GM19438 (cell line): ENCODE measurements at regions not wholly inside any gene's neighbourhood (a gene's known extent, or its start where the extent isn't known, plus 50 kb on each side); places are given as distances from the start of the nearest gene placed in this dataset.
"Not testable (repeated sequence)": the region's sequence is repeated elsewhere in the genome, so short reads cannot be mapped to it uniquely, and the experiment has no call there.

Source experiments
- ATAC-seq: cut with Tn5 transposase; IDR thresholded peaks from one replicate; pipeline ENCODE4 v1.9.1; 2021; ENCODE audit warnings: low read depth; ENCODE audit not compliant: unreplicated experiment

- ATAC-seq = no peak
Observed at GRCh38 chr16:29154676-29155121, 169.8 kb downstream of the LAT start.

GRCh38 chr16:29154088-29154487 is 169.2 kb downstream of the LAT start:
- no peak for ATAC-seq

GRCh38 chr16:29153307-29153706 is 168.5 kb downstream of the LAT start:
- not testable (repeated sequence) for ATAC-seq

- ATAC-seq = not testable (repeated sequence)
Observed at GRCh38 chr16:29152544-29153031, 167.7 kb downstream of the LAT start.

DNA sequence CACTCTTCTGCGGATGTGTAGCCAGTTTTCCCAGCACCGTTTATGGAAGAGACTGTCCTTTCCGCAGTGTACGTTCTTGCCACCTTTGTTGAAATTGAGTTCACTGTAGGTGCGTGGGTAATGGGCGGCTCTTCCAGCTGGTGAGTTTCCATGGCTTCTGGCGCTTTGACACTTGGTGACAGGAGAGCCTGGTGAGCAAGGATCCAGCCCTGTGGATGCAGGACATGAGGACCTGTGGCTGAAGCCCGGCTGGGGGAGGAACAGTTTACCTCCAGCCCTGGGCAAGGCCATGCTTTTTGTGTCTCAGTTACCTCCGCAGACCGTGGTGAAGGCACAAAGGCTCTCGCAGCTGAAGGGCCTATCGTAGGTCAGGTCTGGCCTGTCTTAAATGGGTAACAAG is 166.5 kb downstream of the LAT start:
- ATAC-seq = no peak

GRCh38 chr16:29149912-29150311 is 165.1 kb downstream of the LAT start:
- not testable (repeated sequence) for ATAC-seq

DNA sequence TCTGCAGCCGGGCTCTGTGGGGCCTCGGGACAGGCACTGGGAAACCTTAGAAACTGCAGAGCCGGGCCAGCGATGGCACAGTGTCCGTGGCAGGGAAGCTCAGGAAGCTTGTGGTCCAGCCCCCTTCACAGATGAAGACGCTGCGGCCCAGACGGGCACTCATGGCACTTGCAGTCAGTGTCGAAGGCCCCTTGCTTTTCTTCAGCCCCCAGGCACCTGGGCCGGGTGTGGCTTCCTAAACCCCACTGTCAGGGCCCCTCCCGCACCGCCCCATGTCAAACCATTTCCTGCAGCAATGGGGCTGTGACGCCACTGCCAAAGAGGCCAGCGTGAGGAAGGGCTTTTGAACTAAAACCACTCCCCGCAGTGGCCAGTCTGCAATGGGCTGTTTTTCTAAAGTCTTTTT is 164.0 kb downstream of the LAT start:
- no peak for ATAC-seq

DNA sequence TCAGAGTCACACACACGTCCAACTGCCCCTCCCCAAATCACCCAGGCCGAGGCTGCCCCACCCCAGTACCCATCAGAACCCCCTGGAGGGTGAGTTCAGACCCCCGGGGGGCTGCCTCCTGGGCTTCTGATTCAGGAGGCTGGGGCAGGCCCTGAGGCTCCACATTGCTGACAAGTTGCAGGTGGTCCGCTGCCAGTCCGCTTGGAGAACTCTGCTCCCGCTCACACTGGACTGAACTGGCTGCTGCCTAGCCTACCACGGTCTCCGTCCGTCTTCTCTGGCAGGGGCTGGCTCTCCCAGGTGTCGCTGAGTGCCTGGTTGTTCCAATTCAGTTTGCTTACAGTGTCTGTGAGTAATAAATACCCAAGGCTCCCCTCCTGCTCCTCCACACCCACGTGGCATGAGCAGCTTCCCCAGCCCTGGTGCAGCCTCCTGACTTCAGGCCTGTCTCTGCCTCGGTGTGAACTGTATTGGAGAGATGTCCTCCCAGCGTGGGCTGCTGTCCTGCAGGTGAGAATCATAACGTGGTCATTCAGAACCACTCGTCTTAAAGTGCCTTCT is 163.4 kb downstream of the LAT start:
- ATAC-seq = no peak

GRCh38 chr16:29147710-29148109 is 162.9 kb downstream of the LAT start:
- ATAC-seq = not testable (repeated sequence)

DNA sequence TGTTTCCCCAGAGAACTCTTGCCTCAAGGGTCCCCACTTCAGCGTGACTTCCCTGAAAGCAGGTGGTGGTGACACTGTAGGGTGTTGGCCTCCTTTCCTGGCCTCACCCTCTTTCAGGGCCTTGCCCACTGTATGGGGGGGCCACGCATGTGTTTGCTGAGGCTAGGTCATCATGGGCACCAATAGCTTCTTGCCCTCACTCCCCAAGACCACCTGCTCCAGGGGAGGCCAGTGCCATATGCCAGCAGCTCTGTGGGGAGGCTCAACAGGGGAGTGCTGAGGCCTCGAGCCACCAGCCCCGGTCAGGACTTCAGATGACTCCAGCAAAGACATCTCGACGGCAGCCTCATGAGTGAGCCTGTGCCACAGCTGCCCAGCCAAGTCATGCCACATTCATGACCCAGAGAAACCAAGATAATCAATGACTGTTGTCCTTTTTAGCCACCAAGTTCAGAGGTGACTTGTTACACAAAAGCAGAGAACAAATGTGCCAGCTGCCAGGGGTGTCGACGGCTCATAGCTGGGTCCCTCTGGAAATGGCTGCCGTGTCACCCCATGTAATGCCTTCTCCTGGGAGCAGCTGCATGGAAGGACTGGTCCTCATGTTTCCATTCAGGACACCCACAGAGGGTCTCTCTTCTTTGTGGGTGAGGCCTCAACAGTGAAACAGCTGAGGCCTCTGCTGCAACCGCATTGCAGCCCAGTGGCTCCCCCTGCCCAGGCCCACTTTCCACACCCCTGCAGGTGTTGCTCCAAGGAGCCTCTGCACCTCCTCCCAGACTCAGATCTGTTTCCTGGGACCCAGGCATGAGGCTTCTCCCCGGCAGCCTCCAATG is 162.2 kb downstream of the LAT start:
- not testable (repeated sequence) for ATAC-seq

GRCh38 chr16:29146266-29146665 is 161.4 kb downstream of the LAT start:
- no peak for ATAC-seq

- not testable (repeated sequence) for ATAC-seq
Observed at GRCh38 chr16:29145486-29146225, 160.8 kb downstream of the LAT start.

DNA sequence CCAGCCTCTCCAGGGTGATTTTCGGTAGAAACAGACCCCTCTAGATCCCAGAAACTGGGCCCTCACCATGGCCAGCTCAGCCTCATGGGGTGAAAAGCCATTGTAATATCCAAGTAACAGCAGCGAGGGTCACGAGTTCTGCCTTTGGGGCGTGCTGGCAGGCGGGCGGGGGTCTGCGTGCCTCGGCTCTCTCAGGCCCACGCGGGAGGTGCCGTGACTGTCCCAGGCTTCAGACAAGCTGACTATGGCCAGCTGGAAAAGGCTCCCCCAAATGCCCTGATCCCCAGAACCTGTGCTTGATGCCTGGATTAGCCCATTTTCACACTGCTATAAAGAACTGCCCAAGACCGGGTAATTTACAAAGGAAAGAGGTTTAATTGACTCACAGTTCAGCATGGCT is 160.2 kb downstream of the LAT start:
- ATAC-seq = not testable (repeated sequence)

DNA sequence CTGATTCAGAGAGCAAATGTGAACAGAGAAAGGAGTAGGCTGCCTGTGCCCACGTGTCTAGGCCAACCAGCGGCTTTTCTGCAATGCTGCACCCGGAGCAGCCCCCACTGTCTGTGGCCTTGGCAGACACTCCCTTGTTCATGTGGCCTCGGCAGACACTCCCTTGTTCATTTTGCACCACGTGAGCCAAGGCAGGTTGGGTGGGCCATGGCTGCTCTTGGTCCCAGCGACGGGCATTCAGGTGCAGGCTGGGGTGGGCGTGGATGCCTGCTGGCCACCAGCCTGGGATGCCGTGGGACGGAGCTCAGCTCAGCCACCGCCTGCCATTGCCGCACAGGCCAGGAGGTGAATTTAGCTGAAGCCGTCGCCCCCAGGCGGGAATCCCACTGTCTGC is 159.8 kb downstream of the LAT start:
- not testable (repeated sequence) for ATAC-seq

- not testable (repeated sequence) for ATAC-seq
Observed at GRCh38 chr16:29143739-29144668, 159.2 kb downstream of the LAT start.

- not testable (repeated sequence) for ATAC-seq
Observed at GRCh38 chr16:29142506-29142905, 157.7 kb downstream of the LAT start.

- no peak for ATAC-seq
Observed at GRCh38 chr16:29141586-29142324, 156.9 kb downstream of the LAT start.

GRCh38 chr16:29141121-29141520 is 156.3 kb downstream of the LAT start:
- not testable (repeated sequence) for ATAC-seq
